WTC11 (cell line): ENCODE measurements at regions not wholly inside any gene's neighbourhood (a gene's known extent, or its start where the extent isn't known, plus 50 kb on each side); places are given as distances from the start of the nearest gene placed in this dataset.

Experiments
- ATAC-seq: fragments of 200-7000 bp; cut with Tn5 transposase; 2 replicates; pipeline ENCODE4 v1.10.0; 2021; ENCODE audit warnings: mild to moderate bottlenecking, moderate library complexity
- CTCF ChIA-PET: fragments of 300-600 bp; sonication (Branson Sonifier 250); formaldehyde crosslinking; loops from one replicate; lab custom pipeline; 2021; ENCODE audit warnings: antibody characterized with exemption; lab: Charles Lee
- POLR2A ChIA-PET: fragments of 350-600 bp; sonication (Branson Sonifier 250); formaldehyde crosslinking; loops from one replicate; lab custom pipeline; 2021; ENCODE audit warnings: antibody characterized with exemption; lab: Charles Lee
- DNase-seq: peaks from one replicate; pipeline ENCODE4 v3.0.0; 2021; ENCODE audit warnings: low spot score
- H3K27ac Mint-ChIP-seq: 2 replicates; pipeline ENCODE4 v1.8.0; 2021; ENCODE audit warnings: mixed read lengths
- H3K27me3 Mint-ChIP-seq: 2 replicates; pipeline ENCODE4 v1.8.0; 2021; ENCODE audit warnings: low read depth, mild to moderate bottlenecking, moderate library complexity, mixed read lengths
- H3K36me3 Mint-ChIP-seq: 2 replicates; pipeline ENCODE4 v1.8.0; 2021; ENCODE audit warnings: mixed read lengths
- H3K4me1 Mint-ChIP-seq: 2 replicates; pipeline ENCODE4 v1.8.0; 2022; ENCODE audit warnings: mixed read lengths
- H3K4me3 Mint-ChIP-seq: 2 replicates; pipeline ENCODE4 v1.8.0; 2021; ENCODE audit warnings: mild to moderate bottlenecking, moderate library complexity, mixed read lengths
- H3K9me3 Mint-ChIP-seq: 2 replicates; pipeline ENCODE4 v1.8.0; 2021; ENCODE audit warnings: mixed read lengths
- ATF1 ChIP-seq: sonication (generic); formaldehyde crosslinking; IDR thresholded peaks from 2 replicates; pipeline ENCODE4 v1.8.1; 2023; ENCODE audit warnings: mild to moderate bottlenecking, moderate library complexity, missing genetic modification reagents
- E2F4 ChIP-seq: sonication (generic); formaldehyde crosslinking; IDR thresholded peaks from 2 replicates; pipeline ENCODE4 v1.8.1; 2022; ENCODE audit warnings: low read depth, mild to moderate bottlenecking, moderate library complexity, missing genetic modification reagents, borderline replicate concordance
- ERG ChIP-seq: fragments of 250-450 bp; sonication (Bioruptor Pico); IDR thresholded peaks from 2 replicates; pipeline ENCODE4 v1.8.0; 2021; ENCODE audit warnings: mild to moderate bottlenecking
- ETV6 ChIP-seq: sonication (generic); formaldehyde crosslinking; IDR thresholded peaks from 2 replicates; pipeline ENCODE4 v1.8.1; 2022; ENCODE audit warnings: mild to moderate bottlenecking, missing genetic modification reagents
- FOXJ3 ChIP-seq: sonication (generic); formaldehyde crosslinking; IDR thresholded peaks from 2 replicates; pipeline ENCODE4 v1.9.0; 2021; ENCODE audit warnings: missing genetic modification reagents, mild to moderate bottlenecking, borderline replicate concordance
- FOXK1 ChIP-seq: sonication (generic); formaldehyde crosslinking; IDR thresholded peaks from 2 replicates; pipeline ENCODE4 v1.8.0; 2022; ENCODE audit warnings: mild to moderate bottlenecking, moderate library complexity, missing genetic modification reagents
- FOXP1 ChIP-seq: sonication (generic); formaldehyde crosslinking; IDR thresholded peaks from 2 replicates; pipeline ENCODE4 v1.8.0; 2022; ENCODE audit warnings: missing genetic modification reagents, mild to moderate bottlenecking, moderate library complexity, borderline replicate concordance
- HMGXB4 ChIP-seq: sonication (generic); formaldehyde crosslinking; IDR thresholded peaks from 2 replicates; pipeline ENCODE4 v1.8.1; 2023; ENCODE audit warnings: mild to moderate bottlenecking, moderate library complexity, missing genetic modification reagents
- IRF2 ChIP-seq: sonication (generic); formaldehyde crosslinking; IDR thresholded peaks from 2 replicates; pipeline ENCODE4 v1.8.0; 2022; ENCODE audit warnings: low read depth, missing genetic modification reagents, borderline replicate concordance
- KAT7 ChIP-seq: sonication (generic); formaldehyde crosslinking; IDR thresholded peaks from 2 replicates; pipeline ENCODE4 v1.8.1; 2023; ENCODE audit warnings: missing genetic modification reagents, mild to moderate bottlenecking, borderline replicate concordance
- MYBL2 ChIP-seq: sonication (generic); formaldehyde crosslinking; IDR thresholded peaks from 2 replicates; pipeline ENCODE4 v1.8.1; 2023; ENCODE audit warnings: mild to moderate bottlenecking, moderate library complexity, missing genetic modification reagents
- NR3C1 ChIP-seq: sonication (generic); formaldehyde crosslinking; conservative IDR thresholded peaks from 2 replicates; pipeline ENCODE4 v1.8.1; 2023; ENCODE audit warnings: low read depth, mild to moderate bottlenecking, missing genetic modification reagents
- OVOL2 ChIP-seq: fragments of 250-450 bp; sonication (Bioruptor Pico); IDR thresholded peaks from 2 replicates; pipeline ENCODE4 v1.9.0; 2021; ENCODE audit warnings: mild to moderate bottlenecking, borderline replicate concordance
- PREB ChIP-seq: sonication (generic); formaldehyde crosslinking; IDR thresholded peaks from 2 replicates; pipeline ENCODE4 v1.8.1; 2022; ENCODE audit warnings: mild to moderate bottlenecking, missing genetic modification reagents, moderate library complexity, borderline replicate concordance
- PRRX2 ChIP-seq: fragments of 250-450 bp; sonication (Bioruptor Pico); IDR thresholded peaks from 2 replicates; pipeline ENCODE4 v1.8.0; 2021; ENCODE audit warnings: mild to moderate bottlenecking
- TEAD1 ChIP-seq: sonication (generic); formaldehyde crosslinking; IDR thresholded peaks from 2 replicates; pipeline ENCODE4 v1.8.0; 2022; ENCODE audit warnings: mild to moderate bottlenecking, missing genetic modification reagents
- ZNF423 ChIP-seq: fragments of 250-450 bp; sonication (Bioruptor Pico); IDR thresholded peaks from 2 replicates; pipeline ENCODE4 v2.1.2; 2022; ENCODE audit warnings: mild to moderate bottlenecking, moderate library complexity
- ZNF425 ChIP-seq: fragments of 250-450 bp; sonication (Bioruptor Pico); conservative IDR thresholded peaks from 2 replicates; pipeline ENCODE4 v1.9.0; 2021; ENCODE audit warnings: mild to moderate bottlenecking

- TF ChIP-seq ERG (no peak), FOXK1 (CRISPR knock-in tag) (no peak), MYBL2 (CRISPR knock-in tag) (no peak), TEAD1 (no peak), PRRX2 (CRISPR knock-in tag) (no peak), ATF1 (CRISPR knock-in tag) (no peak), ZNF425 (CRISPR knock-in tag) (no peak), ETV6 (CRISPR knock-in tag) (no peak), HMGXB4 (CRISPR knock-in tag) (no peak), FOXJ3 (CRISPR knock-in tag) (no peak)
Measured at GRCh38 chr1:29691499-29691898, 455.2 kb downstream of the PTPRU start (continued).

- Mint-ChIP-seq H3K9me3 (peaks cover 12% of the 10 kb centered on the region), H3K36me3 (peaks cover 5% of the 10 kb centered on the region; the same call in 1 of the 2 replicates), H3K27me3 (no peaks in the 10 kb centered on the region), H3K27ac (no peak overlapping the region), H3K4me3 (no peak overlapping the region), H3K4me1 (peaks cover 5% of the 10 kb centered on the region; the same call in 1 of the 2 replicates)
- ChIA-PET POLR2A (no interaction called here), CTCF (interaction anchor here (1.2 to 6.3 kb wide), 2 partner anchors 13 to 159 kb away, joined by 3 to 35 read pairs; no protein-coding TSS in a partner anchor)
- DNase-seq: no peak
- ATAC-seq: no peak
- no peak for TF ChIP-seq PREB (CRISPR knock-in tag)
- no peak for TF ChIP-seq E2F4 (CRISPR knock-in tag)
- TF ChIP-seq KAT7: no peak
- no peak for TF ChIP-seq FOXP1
- TF ChIP-seq OVOL2 (CRISPR knock-in tag): no peak
Measured at GRCh38 chr1:29690156-29690555, 453.8 kb downstream of the PTPRU start.

- Mint-ChIP-seq H3K9me3 (peaks cover 12% of the 10 kb centered on the region), H3K27me3 (no peaks in the 10 kb centered on the region), H3K4me3 (no peak overlapping the region), H3K27ac (no peak overlapping the region), H3K4me1 (peaks cover 5% of the 10 kb centered on the region; the same call in 1 of the 2 replicates), H3K36me3 (peaks cover 5% of the 10 kb centered on the region; the same call in 1 of the 2 replicates)
- ChIA-PET CTCF (interaction anchor here (1.2 to 6.3 kb wide), 4 partner anchors 14 to 159 kb away, joined by 3 to 35 read pairs (median 8); no protein-coding TSS in a partner anchor), POLR2A (no interaction called here)
- no peak for ATAC-seq
- TF ChIP-seq NR3C1 (CRISPR knock-in tag) (no peak), IRF2 (no peak), ZNF423 (CRISPR knock-in tag) (no peak)
- no peak for DNase-seq
Measured at GRCh38 chr1:29689372-29690030, 453.2 kb downstream of the PTPRU start.
